Fibroblast of mammary gland (primary cell): ENCODE measurements at regions not wholly inside any gene's neighbourhood (a gene's known extent, or its start where the extent isn't known, plus 50 kb on each side); places are given as distances from the start of the nearest gene placed in this dataset.

Source experiments
- DNase-seq: peaks from one replicate; pipeline ENCODE4 v3.0.0-alpha.2; 2010; ENCODE audit warnings: low read depth
- H3K4me3 ChIP-seq: 2 replicates; pipeline ENCODE4 v1.5.1; 2011; ENCODE audit warnings: low read depth, mild to moderate bottlenecking, low read length, moderate library complexity; ENCODE audit not compliant: control insufficient read depth
- TF ChIP-seq, protein P1 (sequence below): conservative IDR thresholded peaks from 2 replicates; pipeline ENCODE4 v1.5.1; 2011; ENCODE audit warnings: low read depth, low read length, inconsistent platforms; ENCODE audit not compliant: control insufficient read depth, insufficient read depth

GRCh38 chr20:20920433-20920832 lies 185.7 kb downstream of the LINC00237 start:
- no peak for DNase-seq
- TF ChIP-seq, protein P1, sequence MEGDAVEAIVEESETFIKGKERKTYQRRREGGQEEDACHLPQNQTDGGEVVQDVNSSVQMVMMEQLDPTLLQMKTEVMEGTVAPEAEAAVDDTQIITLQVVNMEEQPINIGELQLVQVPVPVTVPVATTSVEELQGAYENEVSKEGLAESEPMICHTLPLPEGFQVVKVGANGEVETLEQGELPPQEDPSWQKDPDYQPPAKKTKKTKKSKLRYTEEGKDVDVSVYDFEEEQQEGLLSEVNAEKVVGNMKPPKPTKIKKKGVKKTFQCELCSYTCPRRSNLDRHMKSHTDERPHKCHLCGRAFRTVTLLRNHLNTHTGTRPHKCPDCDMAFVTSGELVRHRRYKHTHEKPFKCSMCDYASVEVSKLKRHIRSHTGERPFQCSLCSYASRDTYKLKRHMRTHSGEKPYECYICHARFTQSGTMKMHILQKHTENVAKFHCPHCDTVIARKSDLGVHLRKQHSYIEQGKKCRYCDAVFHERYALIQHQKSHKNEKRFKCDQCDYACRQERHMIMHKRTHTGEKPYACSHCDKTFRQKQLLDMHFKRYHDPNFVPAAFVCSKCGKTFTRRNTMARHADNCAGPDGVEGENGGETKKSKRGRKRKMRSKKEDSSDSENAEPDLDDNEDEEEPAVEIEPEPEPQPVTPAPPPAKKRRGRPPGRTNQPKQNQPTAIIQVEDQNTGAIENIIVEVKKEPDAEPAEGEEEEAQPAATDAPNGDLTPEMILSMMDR = no peak
- H3K4me3 ChIP-seq = no peak overlapping the region

DNA sequence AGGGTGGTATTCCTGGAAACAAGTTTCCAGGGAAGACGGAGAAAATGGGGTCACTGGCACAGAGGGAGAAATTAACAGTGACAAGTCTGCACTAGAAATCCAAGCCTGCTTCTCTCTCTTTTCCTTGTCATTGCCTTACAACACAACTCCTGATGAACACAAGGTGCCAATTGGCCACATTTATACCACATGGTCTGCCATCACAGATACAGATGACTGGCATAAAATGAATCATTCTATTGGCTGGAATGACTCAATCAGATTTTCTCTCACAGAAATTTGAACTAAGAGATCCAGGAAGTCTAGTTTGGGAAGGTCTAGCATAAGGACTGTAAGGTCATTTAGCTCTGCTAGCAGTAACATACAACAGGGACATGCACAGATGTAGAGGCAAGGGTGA lies 190.3 kb downstream of the LINC00237 start:
- TF ChIP-seq, protein P1 = no peak
- DNase-seq = no peak
- no peak overlapping the region for H3K4me3 ChIP-seq

GRCh38 chr20:20904501-20904831 lies 192.0 kb upstream of the RALGAPA2 start:
- no peak overlapping the region for H3K4me3 ChIP-seq
- TF ChIP-seq, protein P1 = no peak
- no peak for DNase-seq

DNA sequence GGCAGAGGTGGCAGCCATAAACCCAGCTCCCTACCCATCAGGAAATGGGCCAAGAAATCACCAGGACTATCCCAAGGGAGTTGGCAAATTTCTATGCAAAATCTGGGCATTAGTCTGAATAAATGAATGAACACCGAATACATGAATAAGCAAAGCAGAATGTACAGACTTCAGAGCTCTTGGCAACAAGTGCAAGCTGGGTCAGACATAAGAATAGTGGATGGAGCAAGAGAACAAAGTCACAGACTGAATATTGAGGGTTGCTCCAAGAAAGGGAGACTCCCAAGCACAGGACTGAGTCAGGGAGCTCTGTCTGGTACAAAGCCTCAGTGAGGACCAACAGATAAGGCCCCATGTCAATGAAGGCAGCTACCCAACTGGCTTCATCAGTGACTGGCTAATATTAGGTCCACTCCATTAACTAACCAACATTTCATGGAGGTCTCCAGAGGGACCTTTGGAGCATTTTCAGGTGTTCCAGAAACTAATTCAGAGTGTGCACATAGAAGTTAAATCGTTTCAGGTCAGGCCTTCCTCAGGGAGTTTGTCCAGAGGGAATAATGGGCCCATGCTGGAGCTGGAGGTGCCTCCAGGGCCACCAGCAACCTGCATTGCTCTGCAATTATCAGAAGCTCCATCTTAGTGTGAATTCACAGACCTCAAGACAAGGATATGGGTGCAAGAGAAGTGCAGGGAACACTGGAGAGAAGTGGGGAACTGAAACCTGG lies 191.5 kb upstream of the RALGAPA2 start:
- TF ChIP-seq, protein P1 = no peak
- no peak overlapping the region for H3K4me3 ChIP-seq
- no peak for DNase-seq

GRCh38 chr20:20897922-20898321 lies 185.5 kb upstream of the RALGAPA2 start:
- no peak for DNase-seq
- TF ChIP-seq, protein P1 = no peak
- no peak overlapping the region for H3K4me3 ChIP-seq

GRCh38 chr20:20897145-20897544 lies 184.7 kb upstream of the RALGAPA2 start:
- no peak for DNase-seq
- TF ChIP-seq, protein P1 = no peak
- H3K4me3 ChIP-seq = no peak overlapping the region

GRCh38 chr20:20896606-20897005 lies 184.2 kb upstream of the RALGAPA2 start:
- TF ChIP-seq, protein P1 = no peak
- no peak overlapping the region for H3K4me3 ChIP-seq
- DNase-seq = no peak
